ENCODE measurements at regions not wholly inside any gene's neighbourhood (a gene's known extent, or its start where the extent isn't known, plus 50 kb on each side); places are given as distances from the start of the nearest gene placed in this dataset.
"Not testable (repeated sequence)": the region's sequence is repeated elsewhere in the genome, so short reads cannot be mapped to it uniquely, and the experiment has no call there.

DNA sequence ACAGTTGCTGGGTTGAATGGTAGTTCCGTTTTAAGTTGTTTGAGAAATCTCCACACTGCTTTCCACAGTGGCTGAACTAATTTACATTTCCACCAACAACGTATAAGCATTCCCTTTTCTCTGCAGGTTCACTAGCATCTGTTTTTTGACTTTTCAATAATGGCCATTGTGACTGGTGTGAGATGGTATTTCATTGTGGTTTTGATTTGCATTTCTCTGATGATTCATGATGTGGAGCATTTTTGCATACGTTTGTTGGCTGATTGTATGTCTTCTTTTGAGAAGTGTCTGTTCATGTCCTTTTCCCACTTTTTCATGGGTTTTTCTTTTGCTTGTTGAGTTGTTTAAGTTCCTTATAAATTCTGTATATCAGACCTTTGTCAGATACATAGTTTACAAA is 150.2 kb upstream of the MAP3K1 start:
- not testable (repeated sequence) for DNase-seq (ENCODE audit: low spot score in 2 of 2); FAIRE-seq

GRCh38 chr5:56664025-56664424 is 151.3 kb upstream of the MAP3K1 start:
- FAIRE-seq = no peak
- no peak for DNase-seq (ENCODE audit: low spot score in 2 of 2)

GRCh38 chr5:56663523-56663922 is 151.8 kb upstream of the MAP3K1 start:
- DNase-seq (ENCODE audit: low spot score in 2 of 2) (no peak), FAIRE-seq (no peak)

DNA sequence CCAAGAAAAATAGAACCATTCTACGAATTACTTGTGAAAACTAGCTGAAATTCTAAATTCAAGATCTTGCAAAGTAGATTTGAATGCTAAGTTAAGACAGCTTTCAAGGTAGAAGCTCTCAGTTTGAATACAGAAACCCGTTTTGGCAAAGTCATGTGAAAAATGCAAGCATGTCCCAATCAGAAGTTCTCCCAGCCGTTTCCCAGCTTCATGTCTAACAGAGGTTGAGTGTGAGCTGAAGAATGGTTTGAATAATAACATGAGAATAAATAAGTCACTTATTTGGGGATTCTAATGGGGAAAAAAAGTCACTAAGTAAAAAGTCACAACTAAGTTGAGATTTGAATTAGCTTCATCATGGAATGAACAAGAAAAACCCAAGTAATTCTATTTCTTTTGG is 152.5 kb upstream of the MAP3K1 start:
- DNase-seq (ENCODE audit: low spot score in 2 of 2) (no peak), FAIRE-seq (no peak)

DNA sequence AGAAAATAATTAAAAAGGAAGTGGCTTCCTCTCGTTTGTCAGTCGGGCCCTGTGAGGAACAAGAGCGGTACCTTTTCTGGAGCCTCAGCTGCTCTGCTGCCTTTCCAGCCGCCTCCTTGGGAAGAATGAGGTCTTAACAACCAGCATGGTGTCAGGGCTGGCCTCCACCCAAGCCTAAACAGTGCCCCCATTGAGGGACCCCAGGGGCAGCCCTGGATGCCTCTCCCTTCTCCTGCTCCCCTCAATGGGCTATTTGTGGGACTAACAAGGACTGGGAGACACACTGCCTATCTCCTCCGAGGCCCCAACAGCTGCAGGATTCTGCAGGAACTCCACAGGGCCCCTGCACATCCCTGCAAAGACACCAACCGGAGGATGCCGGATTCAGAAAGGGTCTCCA is 155.4 kb upstream of the MAP3K1 start:
- FAIRE-seq (no peak), DNase-seq (ENCODE audit: low spot score in 2 of 2) (peak in 1 of 2 donors; percentile 17)

- DNase-seq (ENCODE audit: low spot score in 2 of 2) (no peak), FAIRE-seq (no peak)
These were observed 156.4 kb upstream of the MAP3K1 start for GRCh38 chr5:56658972-56659371.

DNA sequence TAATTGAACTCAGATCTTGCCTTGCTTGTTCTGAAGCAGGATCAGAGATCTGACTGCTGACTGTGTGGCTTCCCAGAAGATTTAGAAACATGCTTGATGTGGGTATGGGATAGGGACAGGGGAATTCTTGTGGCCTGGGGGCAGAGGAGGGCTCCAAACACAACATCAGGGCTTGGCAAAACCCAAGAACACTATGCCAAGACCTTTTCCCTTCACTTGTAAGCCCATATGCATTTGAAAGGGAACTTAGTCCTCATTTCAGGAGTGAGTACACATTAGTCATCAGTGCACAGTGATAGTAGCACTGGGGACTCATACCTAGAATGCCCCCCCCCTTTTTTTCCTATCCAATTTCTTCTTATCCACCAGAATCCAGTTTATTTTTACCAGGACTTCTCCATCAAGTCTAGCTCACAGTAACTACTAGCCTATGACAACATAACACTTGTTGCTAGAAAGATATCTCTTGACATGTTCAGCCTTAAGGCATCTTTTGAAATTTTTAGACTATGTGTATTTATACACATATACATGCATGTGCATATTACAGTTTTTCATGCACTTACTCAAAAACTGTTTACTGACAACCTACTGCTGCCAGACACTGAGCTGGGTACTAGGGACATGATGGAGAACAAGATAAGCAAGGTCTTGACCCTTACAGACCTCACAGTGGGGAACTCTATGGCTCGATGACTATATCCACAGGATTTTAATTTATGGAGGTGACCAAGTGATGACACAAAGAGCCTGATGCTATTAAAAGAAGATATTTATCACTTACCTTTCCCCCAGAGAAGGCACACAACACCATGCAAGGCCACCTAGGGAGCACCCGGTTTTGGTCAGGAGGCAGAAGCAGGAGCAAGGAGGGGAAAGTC is 158.3 kb upstream of the MAP3K1 start:
- DNase-seq (ENCODE audit: low spot score in 2 of 2) = no peak
- no peak for FAIRE-seq

- FAIRE-seq (no peak), DNase-seq (ENCODE audit: low spot score in 2 of 2) (no peak)
These were observed 163.5 kb upstream of the MAP3K1 start for GRCh38 chr5:56651893-56652292.

- no peak for DNase-seq (ENCODE audit: low spot score in 2 of 2)
- no peak for FAIRE-seq
These were observed 165.0 kb upstream of the MAP3K1 start for GRCh38 chr5:56650386-56650785.

GRCh38 chr5:56649569-56649968 is 165.8 kb upstream of the MAP3K1 start:
- no peak for FAIRE-seq
- DNase-seq (ENCODE audit: low spot score in 2 of 2) = no peak

GRCh38 chr5:56648460-56649034 is 166.8 kb upstream of the MAP3K1 start:
- FAIRE-seq = no peak

DNA sequence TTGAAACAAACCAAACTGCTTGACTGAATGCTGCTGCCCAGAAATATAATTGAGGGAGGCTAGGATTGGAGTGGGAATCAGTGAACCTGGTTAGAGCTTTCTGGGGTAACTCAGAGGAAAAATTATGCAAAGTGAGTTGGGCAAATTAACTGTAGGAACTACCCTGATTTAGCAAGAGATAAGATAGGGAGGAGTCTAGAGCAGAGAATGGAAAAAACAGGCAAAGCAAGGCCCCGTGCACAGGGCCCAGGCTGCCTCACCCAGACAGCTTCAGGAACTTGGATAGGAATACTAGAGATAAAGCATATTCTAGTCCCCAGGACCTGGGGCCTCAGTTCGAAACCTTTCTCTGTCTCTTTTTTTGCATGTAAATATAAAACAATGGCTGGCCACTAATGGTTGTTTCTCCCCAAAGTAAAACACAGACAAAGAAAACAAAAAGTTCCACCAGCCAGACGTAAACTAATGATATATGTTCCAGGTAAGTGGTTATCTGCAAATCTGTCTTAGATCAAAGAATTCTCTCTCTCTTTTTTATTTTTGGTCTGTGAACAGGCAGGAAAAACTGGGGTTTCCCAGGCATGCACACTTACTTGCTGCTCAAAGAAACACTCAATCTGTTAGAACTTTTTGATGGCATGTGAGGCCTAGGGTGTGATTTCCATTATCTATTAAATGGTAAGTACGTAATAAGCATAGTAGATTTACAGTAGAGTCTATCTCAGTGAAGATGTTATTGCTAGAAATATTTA is 168.1 kb upstream of the MAP3K1 start:
- no peak for FAIRE-seq

More at GRCh38 chr5:56648460-56649034, 166.8 kb upstream of the MAP3K1 start:
- no peak for DNase-seq (ENCODE audit: low spot score in 2 of 2)

DNA sequence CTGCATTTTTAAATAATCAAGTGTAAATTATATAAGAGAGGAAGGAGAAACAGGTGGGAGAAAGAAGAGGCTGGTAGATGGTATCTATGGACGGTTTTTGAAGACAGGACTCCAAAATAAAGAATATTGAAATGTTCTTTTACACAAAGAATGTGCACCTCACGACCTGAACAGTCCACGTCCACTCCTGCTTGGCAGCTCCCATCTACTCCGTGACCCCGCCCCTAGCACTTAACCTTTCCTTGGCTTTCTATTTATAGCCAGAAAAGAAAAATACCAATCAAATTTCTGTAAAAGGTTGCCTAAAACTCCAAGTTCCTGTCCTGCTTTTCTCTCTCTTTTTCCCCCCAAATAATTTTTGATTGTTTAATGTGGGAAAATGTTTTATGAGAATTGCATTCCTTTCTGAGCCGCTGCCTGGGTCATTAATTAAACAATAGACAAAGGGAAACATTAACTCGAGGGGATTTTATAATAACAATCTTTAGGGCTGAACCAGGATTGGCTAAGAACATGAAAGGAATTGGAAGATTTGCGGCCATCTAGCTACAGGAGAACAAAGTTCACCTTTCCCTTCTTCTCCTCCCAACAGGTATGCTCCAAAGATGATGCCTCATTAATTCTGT is 173.6 kb upstream of the MAP3K1 start:
- FAIRE-seq (no peak), DNase-seq (ENCODE audit: low spot score in 2 of 2) (no peak)

More for the DNA sequence above, 168.1 kb upstream of the MAP3K1 start:
- no peak for DNase-seq (ENCODE audit: low spot score in 2 of 2)

DNA sequence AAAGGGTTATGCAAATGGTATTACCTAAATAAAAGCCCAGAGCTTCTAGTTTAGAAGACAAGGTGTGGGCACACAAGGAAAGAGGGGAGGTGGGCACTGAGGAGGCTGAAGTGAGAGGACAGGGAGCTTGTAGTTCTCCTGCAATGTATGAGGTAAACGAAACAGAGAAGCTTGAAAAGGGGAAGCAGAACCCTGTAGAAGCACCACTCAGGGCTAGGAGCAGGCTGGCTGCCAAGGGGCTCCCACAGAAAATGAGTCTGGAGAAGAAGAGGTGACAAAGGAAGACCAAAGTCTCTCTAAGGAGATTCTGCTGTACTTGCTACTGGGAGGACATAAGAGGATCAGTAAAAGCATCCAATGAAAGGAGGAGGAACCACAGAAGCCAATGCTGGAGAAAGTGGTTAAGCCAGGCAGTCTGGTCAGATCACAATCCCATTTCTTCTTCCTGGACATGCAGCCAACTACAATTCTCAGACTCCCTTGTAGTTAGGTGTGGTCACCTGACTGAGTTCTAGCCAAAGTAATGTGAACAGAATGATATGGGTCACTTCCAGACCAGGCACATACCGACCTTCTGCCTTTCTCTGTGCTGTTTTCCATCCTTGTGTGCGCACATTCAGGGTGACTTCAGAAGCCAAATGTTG is 174.5 kb upstream of the MAP3K1 start:
- FAIRE-seq (no peak), DNase-seq (ENCODE audit: low spot score in 2 of 2) (no peak)

- FAIRE-seq (no peak), DNase-seq (ENCODE audit: low spot score in 2 of 2) (no peak)
These were observed 175.9 kb upstream of the MAP3K1 start for GRCh38 chr5:56639476-56639875.

GRCh38 chr5:56638768-56639238 is 176.5 kb upstream of the MAP3K1 start:
- FAIRE-seq = no peak
- DNase-seq (ENCODE audit: low spot score in 2 of 2) = no peak

DNA sequence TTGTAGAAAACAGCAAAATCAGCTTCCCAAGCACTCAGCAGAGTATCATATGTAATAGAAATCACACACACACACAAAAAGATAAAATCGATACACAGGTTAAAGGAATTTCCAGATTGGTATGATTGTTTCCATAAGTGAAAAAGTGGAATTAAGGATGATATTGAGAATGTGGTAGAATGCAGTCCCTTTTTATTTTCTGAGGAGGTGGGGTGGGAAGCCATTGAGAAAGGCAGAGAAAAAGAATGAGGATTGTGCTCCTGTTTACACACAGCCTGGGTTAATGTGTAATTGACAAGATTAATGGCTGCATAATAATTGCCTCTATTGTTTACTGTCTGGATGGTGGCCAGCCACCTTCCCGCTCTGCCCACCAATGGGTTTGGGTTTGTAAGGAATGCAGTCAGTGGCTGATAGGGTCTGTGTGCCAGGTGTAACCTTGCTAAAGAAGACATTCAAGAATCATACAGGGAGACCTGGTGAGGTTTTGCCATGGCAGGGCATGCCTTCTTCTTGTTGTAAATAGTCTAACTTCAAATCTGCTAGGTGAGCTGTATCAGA is 177.2 kb upstream of the MAP3K1 start:
- FAIRE-seq = no peak

DNA sequence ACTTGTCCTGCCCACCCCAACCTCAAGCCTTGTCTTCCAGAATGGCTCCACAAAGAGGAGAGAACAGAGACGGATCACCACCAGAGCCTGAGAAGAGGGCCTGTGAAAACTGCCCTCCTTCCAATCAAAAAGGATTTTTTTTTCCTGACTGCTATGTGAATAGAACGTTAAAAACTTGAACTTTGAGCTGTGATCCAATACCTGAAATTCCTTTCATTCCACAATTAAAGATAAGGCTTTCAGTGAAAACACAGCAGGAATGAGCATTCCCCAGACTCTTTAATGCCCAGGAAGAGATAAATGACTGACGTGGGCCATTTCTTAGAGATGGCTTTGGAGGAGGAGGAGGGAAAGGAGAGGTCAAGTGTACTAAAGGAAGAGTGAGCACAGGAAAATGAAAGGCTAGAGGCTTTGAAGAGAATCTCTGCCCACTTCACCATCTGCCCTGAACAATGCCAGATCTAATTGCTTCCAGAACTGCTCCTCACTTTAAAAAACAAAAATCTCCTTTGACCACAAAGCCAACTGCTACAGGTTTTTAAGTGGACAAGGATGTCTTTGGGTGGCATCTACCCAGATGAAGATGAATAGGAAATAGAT is 177.9 kb upstream of the MAP3K1 start:
- no peak for DNase-seq (ENCODE audit: low spot score in 2 of 2)
- FAIRE-seq = no peak

More for the DNA sequence above, 177.2 kb upstream of the MAP3K1 start:
- DNase-seq (ENCODE audit: low spot score in 2 of 2) = no peak

DNA sequence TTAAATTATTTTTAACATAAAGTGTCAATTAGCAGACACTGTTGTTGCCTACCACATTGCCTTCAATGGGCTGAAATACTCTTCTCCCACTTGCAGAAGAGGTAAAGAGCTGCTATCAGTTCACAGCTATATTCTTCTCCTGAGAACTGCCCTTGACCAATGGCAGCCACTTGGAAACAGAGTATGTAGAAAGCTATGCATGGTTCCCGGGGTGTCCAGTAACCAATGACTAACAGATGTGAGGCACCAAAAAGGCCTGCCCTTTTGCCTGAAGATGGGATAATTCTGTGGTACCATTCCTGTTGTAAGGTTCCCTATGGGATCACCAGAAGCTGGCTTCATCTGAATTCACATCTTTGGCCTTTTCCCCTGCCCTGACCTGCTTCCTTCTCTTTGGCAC is 181.4 kb upstream of the MAP3K1 start:
- DNase-seq (ENCODE audit: low spot score in 2 of 2) (no peak), FAIRE-seq (no peak)
